HepG2 (cell line): ENCODE measurements at regions not wholly inside any gene's neighbourhood (a gene's known extent, or its start where the extent isn't known, plus 50 kb on each side); places are given as distances from the start of the nearest gene placed in this dataset.

ENCODE experiments used
- ATAC-seq: fragments of 200-7000 bp; cut with Tn5 transposase; 3 replicates; pipeline ENCODE4 v1.9.1; 2020; ENCODE audit warnings: mild to moderate bottlenecking, moderate library complexity
- BruUV-seq: library from RNA; stranded (reverse); fragments of 400-500 nt; replicated peaks from 2 replicates; lab custom pipeline; 2021; lab: Mats Ljungman, UMichigan
- CTCF ChIA-PET: fragments of 300-600 bp; formaldehyde crosslinking; extraction: SDS; loops from one replicate; lab custom pipeline; 2021; ENCODE audit warnings: low total read pairs, inconsistent platforms, low intra/inter-chr PET ratio; lab: Yijun Ruan, JAX
- POLR2A ChIA-PET: fragments of 350-600 bp; sonication (Branson Sonifier 250); formaldehyde crosslinking; loops from one replicate; lab custom pipeline; 2020; ENCODE audit warnings: antibody characterized with exemption, inconsistent platforms; lab: Yijun Ruan, JAX
- DNase-seq: peaks from one replicate; pipeline ENCODE4 v3.0.0-alpha.2; 2015; ENCODE audit warnings: low spot score
- FAIRE-seq: peaks from 3 replicates; lab custom pipeline; 2011; peaks lifted over from hg19 to GRCh38; lab: Jason Lieb, UNC
- H2AFZ ChIP-seq: one replicate; pipeline ENCODE4 v1.6.1; 2011; ENCODE audit warnings: low read length, inconsistent platforms
- H3K27ac ChIP-seq: fragments of 300-600 bp; 3 replicates; pipeline ENCODE4 v1.8.0; 2011; ENCODE audit warnings: mixed run types, mild to moderate bottlenecking, mixed read lengths, low read length, inconsistent platforms; ENCODE audit not compliant: insufficient read depth; ENCODE audit errors: extremely low read length
- H3K27me3 ChIP-seq, 2 experiments: fragments of 200-600 bp in 1 of 2; 2 replicates in 1 of 2; 3 replicates in 1 of 2; pipeline versions ENCODE4 v1.6.0 to v1.8.0; 2011; ENCODE audit warnings: low read length in 2 of 2, mild to moderate bottlenecking in 2 of 2, moderate library complexity in 2 of 2, inconsistent platforms in 1 of 2; ENCODE audit not compliant: insufficient read depth in 2 of 2, control insufficient read depth in 1 of 2
- H3K36me3 ChIP-seq, 2 experiments: fragments of 200-600 bp in 1 of 2; replicated peaks in 1 of 2; 2 replicates in 1 of 2; 3 replicates in 1 of 2; pipeline versions ENCODE4 v1.5.1 to v1.8.0; 2011; ENCODE audit warnings: low read length in 2 of 2, inconsistent platforms in 1 of 2; ENCODE audit not compliant: insufficient read depth in 2 of 2, control insufficient read depth in 1 of 2
- H3K4me1 ChIP-seq: 2 replicates; pipeline ENCODE4 v1.5.1; 2012; ENCODE audit warnings: low read length, inconsistent platforms; ENCODE audit not compliant: insufficient read depth
- H3K4me2 ChIP-seq: 2 replicates; pipeline ENCODE4 v1.6.0; 2011; ENCODE audit warnings: low read depth, low read length, inconsistent platforms
- H3K4me3 ChIP-seq, 3 experiments: fragments of 200-600 bp in 1 of 3; sonication (generic), shearing (Covaris generic) in 1 of 3; replicated peaks in 1 of 3; 2 replicates each; pipeline ENCODE4 v1.5.1; 2011 to 2016; ENCODE audit warnings: low read length in 3 of 3, inconsistent platforms in 2 of 3, low read depth in 2 of 3, mild to moderate bottlenecking in 2 of 3, control low read depth in 1 of 3, mixed read lengths in 1 of 3; ENCODE audit not compliant: insufficient read depth in 1 of 3
- H3K79me2 ChIP-seq: one replicate; pipeline ENCODE4 v1.6.1; 2011; ENCODE audit warnings: low read length, inconsistent platforms; ENCODE audit not compliant: insufficient read depth
- H3K9ac ChIP-seq: 2 replicates; pipeline ENCODE4 v1.6.0; 2011; ENCODE audit warnings: mild to moderate bottlenecking, low read depth, low read length, inconsistent platforms; ENCODE audit not compliant: insufficient read depth
- H3K9me3 ChIP-seq: 2 replicates; pipeline ENCODE4 v1.5.1; 2012; ENCODE audit warnings: mild to moderate bottlenecking, low read length
- H4K20me1 ChIP-seq: 2 replicates; pipeline ENCODE4 v1.6.0; 2011; ENCODE audit warnings: inconsistent platforms, mild to moderate bottlenecking, low read length, moderate library complexity; ENCODE audit not compliant: insufficient read depth
- FOXM1 ChIP-seq: sonication (generic); formaldehyde crosslinking; IDR thresholded peaks from 2 replicates; pipeline ENCODE4 v1.5.0; 2020; ENCODE audit warnings: missing genetic modification reagents
- GTF2F1 ChIP-seq: fragments of 150-350 bp; IDR thresholded peaks from 2 replicates; pipeline ENCODE4 v1.6.1; 2014; ENCODE audit warnings: low read length
- HOXA7 ChIP-seq: sonication (generic); formaldehyde crosslinking; IDR thresholded peaks from 2 replicates; pipeline ENCODE4 v1.8.1; 2022; ENCODE audit warnings: mild to moderate bottlenecking, missing genetic modification reagents, moderate library complexity
- IKZF1 ChIP-seq: fragments of 450-650 bp; IDR thresholded peaks from 2 replicates; pipeline ENCODE4 v1.7.1; 2016
- MAFK ChIP-seq, 2 experiments: IDR thresholded peaks in 1 of 2; conservative IDR thresholded peaks in 1 of 2; 2 replicates each; pipeline ENCODE4 v1.6.1; 2011; ENCODE audit warnings: improper control_type of control experiment in 2 of 2, low read length in 2 of 2
- SRSF1 ChIP-seq: fragments of 200-400 bp; formaldehyde crosslinking; optimal IDR thresholded peaks from 2 replicates; pipeline ENCODE3; 2017; ENCODE audit warnings: mild to moderate bottlenecking, low read depth, low read length, moderate library complexity
- ZNF569 ChIP-seq: sonication (generic); formaldehyde crosslinking; IDR thresholded peaks from 2 replicates; pipeline ENCODE4 v1.5.0; 2020; ENCODE audit warnings: mild to moderate bottlenecking, missing genetic modification reagents, moderate library complexity, borderline replicate concordance
- WGBS: methylation state at CpG from one replicate; pipeline ENCODE4 v1.1.6; 2017; ENCODE audit warnings: low lambda C conversion rate; 5-methylcytosine and 5-hydroxymethylcytosine counted together
- in situ Hi-C: cut with HindIII; loops from 2 replicates; pipeline ENCODE4 v1.10.0; 2017; ENCODE audit warnings: low pct_unique_long_range_greater_than_20kb; ENCODE audit not compliant: extremely low pct_ligation_motif_present
- intact Hi-C: fragments of 100-400 bp; cut with micrococcal nuclease; formaldehyde crosslinking; loops from one replicate; pipeline ENCODE4 v1.10.0; 2022; ENCODE audit not compliant: unreplicated experiment

GRCh38 chr5:58244819-58245475, 214.9 kb downstream of the PLK2 start:
- DNase-seq (no peak), ATAC-seq (no peak), FAIRE-seq (no peak)
- no TSS peak for BruUV-seq
- intact Hi-C loops: no loop called here
- H4K20me1 ChIP-seq: no peaks in the 10 kb centered on the region
- no peaks in the 10 kb centered on the region for H3K27me3 ChIP-seq
- in situ Hi-C loops: no loop called here
- ChIA-PET CTCF (no interaction called here), POLR2A (no interaction called here)
- H2AFZ ChIP-seq: no peak overlapping the region
- H3K9ac ChIP-seq: no peak overlapping the region
- no peaks in the 10 kb centered on the region for H3K9me3 ChIP-seq
- no peak overlapping the region for H3K4me3 ChIP-seq
- TF ChIP-seq MAFK (conservative IDR thresholded peaks at IDR 0.05 in 1 of 2, IDR thresholded peaks at IDR 0.05 in 1 of 2; ENCODE audit: low read length in 2 of 2) (peak in 1 of 2 experiments; percentile 13; a peak in 1 of 4 replicates), HOXA7 (CRISPR knock-in tag) (no peak)
- no peaks in the 10 kb centered on the region for H3K36me3 ChIP-seq
- no peaks in the 10 kb centered on the region for H3K79me2 ChIP-seq
- WGBS: 5% methylated on average over 8 of the region's 8 CpGs
- H3K27ac ChIP-seq: no peak overlapping the region
- no peaks in the 10 kb centered on the region for H3K4me1 ChIP-seq
- no peak overlapping the region for H3K4me2 ChIP-seq

- CTCF ChIA-PET: no interaction called here
- TF ChIP-seq SRSF1 (no peak), ZNF569 (CRISPR knock-in tag) (no peak), GTF2F1 (no peak), FOXM1 (no peak), IKZF1 (no peak)
- ATAC-seq (no peak), FAIRE-seq (no peak), DNase-seq (no peak)
- Histone ChIP-seq H3K9ac (no peak overlapping the region), H3K4me3 (no peak overlapping the region), H3K9me3 (no peaks in the 10 kb centered on the region), H3K4me1 (no peaks in the 10 kb centered on the region), H3K27me3 (no peaks in the 10 kb centered on the region), H4K20me1 (no peaks in the 10 kb centered on the region), H3K4me2 (no peak overlapping the region), H2AFZ (no peak overlapping the region), H3K36me3 (no peaks in the 10 kb centered on the region), H3K79me2 (no peaks in the 10 kb centered on the region), H3K27ac (no peak overlapping the region)
- in situ Hi-C loops: no loop called here
- intact Hi-C loops: no loop called here
- POLR2A ChIA-PET: no interaction called here
- WGBS: 40% methylated on average over 2 of the region's 3 CpGs
- BruUV-seq: no TSS peak
Measured at GRCh38 chr5:58241389-58241788, 218.5 kb downstream of the PLK2 start.
